ENCODE measurements at regions not wholly inside any gene's neighbourhood (a gene's known extent, or its start where the extent isn't known, plus 50 kb on each side); places are given as distances from the start of the nearest gene placed in this dataset.

DNA sequence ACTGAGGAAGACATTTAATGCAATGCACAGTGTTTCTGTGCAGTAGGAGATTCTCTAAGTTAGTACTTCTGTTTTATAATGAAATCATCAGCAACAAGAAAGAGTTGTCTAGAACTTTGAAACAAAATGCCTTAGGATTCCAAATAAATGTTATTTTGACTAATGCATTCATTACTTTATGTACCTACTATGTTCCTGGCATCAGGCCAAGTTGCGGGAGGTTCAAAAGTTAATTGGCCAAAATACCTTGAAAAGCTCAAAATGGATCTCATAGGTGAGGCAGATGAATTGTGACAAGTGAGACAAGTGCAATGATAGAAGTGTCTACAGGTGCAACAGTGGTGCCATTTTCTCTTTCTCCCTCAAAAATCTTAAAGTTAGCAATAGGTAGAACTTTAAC lies 289.4 kb downstream of the TOX3 start:
- TF ChIP-seq, protein P1, sequence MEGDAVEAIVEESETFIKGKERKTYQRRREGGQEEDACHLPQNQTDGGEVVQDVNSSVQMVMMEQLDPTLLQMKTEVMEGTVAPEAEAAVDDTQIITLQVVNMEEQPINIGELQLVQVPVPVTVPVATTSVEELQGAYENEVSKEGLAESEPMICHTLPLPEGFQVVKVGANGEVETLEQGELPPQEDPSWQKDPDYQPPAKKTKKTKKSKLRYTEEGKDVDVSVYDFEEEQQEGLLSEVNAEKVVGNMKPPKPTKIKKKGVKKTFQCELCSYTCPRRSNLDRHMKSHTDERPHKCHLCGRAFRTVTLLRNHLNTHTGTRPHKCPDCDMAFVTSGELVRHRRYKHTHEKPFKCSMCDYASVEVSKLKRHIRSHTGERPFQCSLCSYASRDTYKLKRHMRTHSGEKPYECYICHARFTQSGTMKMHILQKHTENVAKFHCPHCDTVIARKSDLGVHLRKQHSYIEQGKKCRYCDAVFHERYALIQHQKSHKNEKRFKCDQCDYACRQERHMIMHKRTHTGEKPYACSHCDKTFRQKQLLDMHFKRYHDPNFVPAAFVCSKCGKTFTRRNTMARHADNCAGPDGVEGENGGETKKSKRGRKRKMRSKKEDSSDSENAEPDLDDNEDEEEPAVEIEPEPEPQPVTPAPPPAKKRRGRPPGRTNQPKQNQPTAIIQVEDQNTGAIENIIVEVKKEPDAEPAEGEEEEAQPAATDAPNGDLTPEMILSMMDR (IDR thresholded peaks at IDR 0.05): no peak
- TF ChIP-seq POLR2A (IDR thresholded peaks at IDR 0.05) (no peak), POLR2AphosphoS5 (IDR thresholded peaks at IDR 0.05) (no peak)

Measured in breast epithelium (tissue), 3 donors.